H1 (cell line): ENCODE measurements at regions not wholly inside any gene's neighbourhood (a gene's known extent, or its start where the extent isn't known, plus 50 kb on each side); places are given as distances from the start of the nearest gene placed in this dataset.

Experiments
- CTCF ChIA-PET: fragments of 300-600 bp; sonication (Branson Sonifier 250); formaldehyde crosslinking; loops from one replicate; lab custom pipeline; 2021; ENCODE audit not compliant: partially characterized antibody; lab: Charles Lee
- POLR2A ChIA-PET: fragments of 300-600 bp; sonication (Branson Sonifier 250); formaldehyde crosslinking; loops from one replicate; lab custom pipeline; 2021; ENCODE audit warnings: inconsistent platforms; ENCODE audit not compliant: partially characterized antibody; lab: Charles Lee
- DNase-seq, 2 experiments: peaks; one replicate each; pipeline versions ENCODE4 v3.0.0 to v3.0.0-alpha.2; 2010 to 2022; ENCODE audit warnings: low spot score in 2 of 2, low read depth in 1 of 2, mixed read lengths in 1 of 2
- FAIRE-seq: peaks from 2 replicates; lab custom pipeline; 2011; peaks lifted over from hg19 to GRCh38; lab: Jason Lieb, UNC
- H2AFZ ChIP-seq: 2 replicates; pipeline ENCODE4 v1.8.1; 2012; ENCODE audit warnings: low read length, inconsistent platforms
- H2AK5ac ChIP-seq: 2 replicates; pipeline ENCODE4 v1.6.1; 2013; ENCODE audit warnings: low read depth, low read length
- H2BK120ac ChIP-seq: replicated peaks from 2 replicates; pipeline ENCODE3; 2013; ENCODE audit warnings: low read depth, low read length, inconsistent platforms
- H2BK12ac ChIP-seq: 2 replicates; pipeline ENCODE4 v1.6.1; 2013; ENCODE audit warnings: low read depth, low read length
- H2BK15ac ChIP-seq: 2 replicates; pipeline ENCODE4 v1.6.1; 2013; ENCODE audit warnings: low read length
- H2BK20ac ChIP-seq: 2 replicates; pipeline ENCODE4 v1.6.1; 2013; ENCODE audit warnings: low read length
- H2BK5ac ChIP-seq: 2 replicates; pipeline ENCODE4 v1.6.1; 2013; ENCODE audit warnings: low read depth, low read length
- H3K14ac ChIP-seq: 2 replicates; pipeline ENCODE4 v1.6.1; 2013; ENCODE audit warnings: inconsistent platforms; ENCODE audit not compliant: insufficient read length
- H3K18ac ChIP-seq: 2 replicates; pipeline ENCODE4 v1.6.1; 2013; ENCODE audit warnings: low read length; ENCODE audit errors: extremely low read depth
- H3K23ac ChIP-seq: 2 replicates; pipeline ENCODE4 v1.6.1; 2013; ENCODE audit warnings: inconsistent platforms; ENCODE audit not compliant: insufficient read length
- H3K23me2 ChIP-seq: 2 replicates; pipeline ENCODE4 v1.6.1; 2013; ENCODE audit warnings: low read depth, low read length
- H3K27ac ChIP-seq: 2 replicates; pipeline ENCODE4 v1.6.1; 2011; ENCODE audit warnings: low read depth, low read length, inconsistent platforms
- H3K27me3 ChIP-seq, 4 experiments: replicated peaks in 1 of 4; 1 replicate in 1 of 4; 2 replicates in 3 of 4; pipeline versions ENCODE4 v1.6.1 to v1.8.1; 2011 to 2013; ENCODE audit warnings: low read length in 3 of 4, mild to moderate bottlenecking in 3 of 4, inconsistent platforms in 2 of 4, mixed read lengths in 2 of 4, moderate library complexity in 1 of 4; ENCODE audit not compliant: control insufficient read depth in 3 of 4, insufficient read depth in 3 of 4; ENCODE audit errors: extremely low read depth in 1 of 4
- H3K36me3 ChIP-seq, 4 experiments: 2 replicates each; pipeline versions ENCODE4 v1.6.1 to v1.8.1; 2011 to 2013; ENCODE audit warnings: mild to moderate bottlenecking in 4 of 4, low read length in 3 of 4, moderate library complexity in 2 of 4, control low read depth in 1 of 4, inconsistent platforms in 1 of 4; ENCODE audit not compliant: insufficient read depth in 4 of 4, control insufficient read depth in 2 of 4
- H3K4ac ChIP-seq: replicated peaks from 2 replicates; pipeline ENCODE3; 2013; ENCODE audit warnings: low read length, low read depth, mixed read lengths, inconsistent platforms; ENCODE audit not compliant: insufficient read length
- H3K4me1 ChIP-seq, 4 experiments: replicated peaks in 1 of 4; 1 replicate in 1 of 4; 2 replicates in 3 of 4; pipeline versions ENCODE4 v1.6.1 to v1.8.1; 2011 to 2013; ENCODE audit warnings: low read length in 3 of 4, inconsistent platforms in 2 of 4, mixed read lengths in 1 of 4; ENCODE audit not compliant: insufficient read depth in 4 of 4, control insufficient read depth in 3 of 4
- H3K4me2 ChIP-seq, 2 experiments: 2 replicates each; pipeline versions ENCODE4 v1.6.1 to v1.8.1; 2011 to 2013; ENCODE audit warnings: low read depth in 2 of 2, low read length in 2 of 2, control low read depth in 1 of 2, inconsistent platforms in 1 of 2, mild to moderate bottlenecking in 1 of 2; ENCODE audit not compliant: insufficient read depth in 1 of 2
- H3K4me3 ChIP-seq, 4 experiments: fragments of 200-600, 300-600 bp in 1 of 4; sonication (generic), shearing (Covaris generic), sonication (Bioruptor Twin) in 1 of 4; 2 replicates each; pipeline versions ENCODE4 v1.5.1 to v1.8.1; 2011 to 2016; ENCODE audit warnings: low read length in 4 of 4, low read depth in 3 of 4, control low read depth in 2 of 4, inconsistent platforms in 2 of 4, mild to moderate bottlenecking in 2 of 4, mixed read lengths in 1 of 4, moderate library complexity in 1 of 4; ENCODE audit not compliant: insufficient read depth in 2 of 4; ENCODE audit errors: extremely low read depth in 1 of 4
- H3K56ac ChIP-seq: replicated peaks from 2 replicates; pipeline ENCODE3; 2013; ENCODE audit warnings: low read depth, mild to moderate bottlenecking, mixed read lengths, low read length, inconsistent platforms; ENCODE audit not compliant: insufficient read length
- H3K79me1 ChIP-seq: 2 replicates; pipeline ENCODE4 v1.6.1; 2013; ENCODE audit warnings: low read depth, low read length, control low read depth
- H3K79me2 ChIP-seq, 2 experiments: 2 replicates each; pipeline versions ENCODE4 v1.6.1 to v1.8.1; 2012 to 2013; ENCODE audit warnings: low read length in 2 of 2, mild to moderate bottlenecking in 2 of 2, inconsistent platforms in 1 of 2; ENCODE audit not compliant: insufficient read depth in 2 of 2, control insufficient read depth in 1 of 2
- H3K9ac ChIP-seq, 4 experiments: replicated peaks in 1 of 4; 1 replicate in 1 of 4; 2 replicates in 3 of 4; pipeline versions ENCODE4 v1.6.1 to v1.8.1; 2011 to 2013; ENCODE audit warnings: low read depth in 3 of 4, low read length in 3 of 4, control low read depth in 2 of 4, mild to moderate bottlenecking in 2 of 4, moderate library complexity in 2 of 4, inconsistent platforms in 1 of 4; ENCODE audit errors: extremely low read depth in 1 of 4
- H3K9me3 ChIP-seq, 2 experiments: 2 replicates each; pipeline versions ENCODE4 v1.6.1 to v1.8.1; 2012 to 2013; ENCODE audit warnings: mild to moderate bottlenecking in 2 of 2, moderate library complexity in 2 of 2, control low read depth in 1 of 2, inconsistent platforms in 1 of 2, low read depth in 1 of 2, low read length in 1 of 2, mixed read lengths in 1 of 2; ENCODE audit not compliant: insufficient read depth in 2 of 2
- H4K20me1 ChIP-seq, 2 experiments: replicated peaks in 1 of 2; 2 replicates each; pipeline versions ENCODE3 to v1.8.1; 2011 to 2013; ENCODE audit warnings: inconsistent platforms in 2 of 2, low read length in 2 of 2, mild to moderate bottlenecking in 1 of 2; ENCODE audit not compliant: insufficient read depth in 2 of 2, control insufficient read depth in 1 of 2
- H4K5ac ChIP-seq: 2 replicates; pipeline ENCODE4 v1.6.1; 2013; ENCODE audit warnings: low read length, low read depth, mixed read lengths, inconsistent platforms; ENCODE audit not compliant: insufficient read length
- H4K8ac ChIP-seq: 2 replicates; pipeline ENCODE4 v1.8.0; 2013; ENCODE audit warnings: mild to moderate bottlenecking, moderate library complexity, low read length, inconsistent platforms; ENCODE audit not compliant: insufficient read depth; ENCODE audit errors: extremely low read depth
- H4K91ac ChIP-seq: replicated peaks from 2 replicates; pipeline ENCODE3; 2013; ENCODE audit warnings: low read length, mixed read lengths, inconsistent platforms; ENCODE audit not compliant: insufficient read length
- CEBPB ChIP-seq: IDR thresholded peaks from 2 replicates; pipeline ENCODE4 v1.6.1; 2012; ENCODE audit warnings: low read depth, low read length
- EP300 ChIP-seq, 2 experiments: IDR thresholded peaks; 1 replicate in 1 of 2; 2 replicates in 1 of 2; pipeline ENCODE4 v1.6.1; 2011 to 2012; ENCODE audit warnings: low read depth in 2 of 2, low read length in 2 of 2, mild to moderate bottlenecking in 2 of 2, borderline replicate concordance in 1 of 2, inconsistent platforms in 1 of 2, moderate library complexity in 1 of 2
- FOSL1 ChIP-seq: IDR thresholded peaks from 2 replicates; pipeline ENCODE4 v1.6.1; 2011; ENCODE audit warnings: mild to moderate bottlenecking, low read depth, low read length, moderate library complexity; ENCODE audit not compliant: insufficient read depth
- MAX ChIP-seq: IDR thresholded peaks from 2 replicates; pipeline ENCODE4 v1.6.1; 2012; ENCODE audit warnings: inconsistent platforms
- POLR2AphosphoS5 ChIP-seq: IDR thresholded peaks from 2 replicates; pipeline ENCODE4 v1.6.1; 2011; ENCODE audit warnings: low read depth, low read length
- POU5F1 ChIP-seq: IDR thresholded peaks from 2 replicates; pipeline ENCODE4 v1.6.1; 2011; ENCODE audit warnings: low read depth, mild to moderate bottlenecking, low read length, moderate library complexity
- RNF2 ChIP-seq: fragments of 200-900, 300-1000 bp; sonication (generic); IDR thresholded peaks from 2 replicates; pipeline ENCODE4 v1.7.1; 2016; ENCODE audit warnings: borderline replicate concordance, low read depth, mild to moderate bottlenecking, antibody characterized with exemption, low read length; ENCODE audit not compliant: poor library complexity, severe bottlenecking; ENCODE audit errors: missing control alignments
- SAP30 ChIP-seq: fragments of 300-600 bp; sonication (generic); IDR thresholded peaks from 2 replicates; pipeline ENCODE4 v1.7.1; 2012; ENCODE audit warnings: low read length, moderate library complexity, mild to moderate bottlenecking, inconsistent platforms; ENCODE audit not compliant: insufficient read depth, insufficient replicate concordance
- TBP ChIP-seq: IDR thresholded peaks from 2 replicates; pipeline ENCODE4 v1.6.1; 2011; ENCODE audit warnings: low read depth, low read length, improper control_type of control experiment
- TEAD4 ChIP-seq: IDR thresholded peaks from 2 replicates; pipeline ENCODE4 v1.6.1; 2012; ENCODE audit warnings: low read depth, low read length, inconsistent platforms, mixed read lengths
- YY1 ChIP-seq: IDR thresholded peaks from 2 replicates; pipeline ENCODE4 v1.6.1; 2011; ENCODE audit warnings: low read depth, mild to moderate bottlenecking, low read length
- WGBS, 2 experiments: shearing (Covaris generic) in 1 of 2; methylation state at CpG; one replicate each; pipeline versions ENCODE4 v1.1.6 to v1.1.7; 2013 to 2015; ENCODE audit warnings: low lambda C conversion rate in 2 of 2, mixed read lengths in 2 of 2, inconsistent platforms in 1 of 2, low coverage in 1 of 2, missing lambda C conversion rate in 1 of 2; ENCODE audit not compliant: insufficient replicate concordance in 2 of 2, insufficient coverage in 1 of 2, insufficient read length in 1 of 2; ENCODE audit errors: extremely low coverage in 1 of 2, missing lambda C conversion rate in 1 of 2; 5-methylcytosine and 5-hydroxymethylcytosine counted together

GRCh38 chr6:11855743-11856142 is 77.1 kb upstream of the ADTRP start:
- H3K79me1 ChIP-seq = no peaks in the 10 kb centered on the region
- H2AFZ ChIP-seq = no peak overlapping the region
- no peak overlapping the region for H4K8ac ChIP-seq
- WGBS, 2 experiments = 82% methylated on average over 4 of the region's 4 CpGs; no CpG with 5 or more reads in 1 of the 2 experiments
- H3K36me3 ChIP-seq = no peaks in the 10 kb centered on the region
- no peaks in the 10 kb centered on the region for H3K4me1 ChIP-seq
- no peak overlapping the region for H2BK12ac ChIP-seq
- no peaks in the 10 kb centered on the region for H3K9me3 ChIP-seq
- H3K23me2 ChIP-seq = no peaks in the 10 kb centered on the region
- H3K23ac ChIP-seq = no peak overlapping the region
- H3K18ac ChIP-seq = no peak overlapping the region
- no peak overlapping the region for H2AK5ac ChIP-seq
- H3K4me2 ChIP-seq = no peak overlapping the region
- FAIRE-seq = no peak
- no peaks in the 10 kb centered on the region for H3K27me3 ChIP-seq
- H3K14ac ChIP-seq = no peak overlapping the region
- H4K91ac ChIP-seq = no peak overlapping the region
- CTCF ChIA-PET = no interaction called here
- TF ChIP-seq TBP (no peak), MAX (no peak), FOSL1 (no peak), EP300 (IDR thresholded peaks at IDR 0.05; ENCODE audit: borderline replicate concordance in 1 of 2, low read depth in 2 of 2, low read length in 2 of 2) (no peak), TEAD4 (no peak), RNF2 (no peak), SAP30 (no peak), POLR2AphosphoS5 (no peak), CEBPB (no peak), POU5F1 (no peak), YY1 (no peak)
- no peak overlapping the region for H3K4me3 ChIP-seq
- H2BK5ac ChIP-seq = no peak overlapping the region
- H3K9ac ChIP-seq = no peak overlapping the region
- no peak overlapping the region for H4K5ac ChIP-seq
- no peak overlapping the region for H3K27ac ChIP-seq
- no peak for DNase-seq
- POLR2A ChIA-PET = no interaction called here
- no peaks in the 10 kb centered on the region for H4K20me1 ChIP-seq
- H3K4ac ChIP-seq = no peak overlapping the region
- H2BK20ac ChIP-seq = no peak overlapping the region
- no peak overlapping the region for H2BK15ac ChIP-seq
- no peaks in the 10 kb centered on the region for H3K79me2 ChIP-seq
- no peak overlapping the region for H3K56ac ChIP-seq
- no peak overlapping the region for H2BK120ac ChIP-seq
